GM19372 (cell line): ENCODE measurements at regions not wholly inside any gene's neighbourhood (a gene's known extent, or its start where the extent isn't known, plus 50 kb on each side); places are given as distances from the start of the nearest gene placed in this dataset.
"Not testable (repeated sequence)": the region's sequence is repeated elsewhere in the genome, so short reads cannot be mapped to it uniquely, and the experiment has no call there.

Experiments used
- ATAC-seq: cut with Tn5 transposase; IDR thresholded peaks from one replicate; pipeline ENCODE4 v1.9.1; 2021; ENCODE audit warnings: mild to moderate bottlenecking, low read depth, moderate library complexity; ENCODE audit not compliant: unreplicated experiment

GRCh38 chr3:61438253-61439121, 122.9 kb upstream of the PTPRG start:
- no peak for ATAC-seq

- no peak for ATAC-seq
Observed at GRCh38 chr3:61439122-61439458, 122.3 kb upstream of the PTPRG start.

GRCh38 chr3:61442696-61443095, 118.7 kb upstream of the PTPRG start:
- no peak for ATAC-seq

GRCh38 chr3:61443886-61444285, 117.5 kb upstream of the PTPRG start:
- ATAC-seq, result no peak

GRCh38 chr3:61444782-61445181, 116.6 kb upstream of the PTPRG start:
- no peak for ATAC-seq

- ATAC-seq, result no peak
Observed at GRCh38 chr3:61445924-61446323, 115.4 kb upstream of the PTPRG start.

GRCh38 chr3:61446341-61446740, 115.0 kb upstream of the PTPRG start:
- ATAC-seq, result no peak

GRCh38 chr3:61448378-61448777, 113.0 kb upstream of the PTPRG start:
- no peak for ATAC-seq

- ATAC-seq, result no peak
Observed at GRCh38 chr3:61449327-61450040, 111.9 kb upstream of the PTPRG start.

- no peak for ATAC-seq
Observed at GRCh38 chr3:61450866-61451265, 110.5 kb upstream of the PTPRG start.

- no peak for ATAC-seq
Observed at GRCh38 chr3:61451841-61452240, 109.5 kb upstream of the PTPRG start.

- no peak for ATAC-seq
Observed at GRCh38 chr3:61452535-61453090, 108.8 kb upstream of the PTPRG start.

- no peak for ATAC-seq
Observed at GRCh38 chr3:61454006-61454585, 107.3 kb upstream of the PTPRG start.

- no peak for ATAC-seq
Observed at GRCh38 chr3:61454801-61455200, 106.6 kb upstream of the PTPRG start.

GRCh38 chr3:61460636-61461035, 100.7 kb upstream of the PTPRG start:
- ATAC-seq, result no peak

GRCh38 chr3:61463191-61463590, 98.2 kb upstream of the PTPRG start:
- no peak for ATAC-seq

- no peak for ATAC-seq
Observed at GRCh38 chr3:61464518-61465140, 96.7 kb upstream of the PTPRG start.

- ATAC-seq, result no peak
Observed at GRCh38 chr3:61466357-61466756, 95.0 kb upstream of the PTPRG start.

- ATAC-seq, result no peak
Observed at GRCh38 chr3:61483997-61484396, 77.4 kb upstream of the PTPRG start.

- ATAC-seq, result no peak
Observed at GRCh38 chr3:61493339-61493738, 68.0 kb upstream of the PTPRG start.

GRCh38 chr3:61494309-61494708, 67.1 kb upstream of the PTPRG start:
- not testable (repeated sequence) for ATAC-seq
